ENCODE measurements at regions not wholly inside any gene's neighbourhood (a gene's known extent, or its start where the extent isn't known, plus 50 kb on each side); places are given as distances from the start of the nearest gene placed in this dataset.

GRCh38 chr5:103907001-103907400 is 344.4 kb upstream of the NUDT12 start:
- no peaks in the 10 kb centered on the region for H3K4me1 ChIP-seq (ENCODE audit: low read length)
- no peaks in the 10 kb centered on the region for H3K9me3 ChIP-seq (ENCODE audit: insufficient read depth, low read length)
- TF ChIP-seq EZH2phosphoT487 (IDR thresholded peaks at IDR 0.05; ENCODE audit: low read depth) (no peak), CTCF (IDR thresholded peaks at IDR 0.05; ENCODE audit: low read depth, low read length) (no peak)
- no peaks in the 10 kb centered on the region for H3K36me3 ChIP-seq (replicated peaks; ENCODE audit: low read depth, low read length)
- no peaks in the 10 kb centered on the region for H4K20me1 ChIP-seq (ENCODE audit: insufficient read depth, low read length)
- H3K27me3 ChIP-seq (ENCODE audit: low read depth, low read length), result no peaks in the 10 kb centered on the region
- no peak overlapping the region for H2AFZ ChIP-seq (ENCODE audit: low read depth, low read length)
- no peaks in the 10 kb centered on the region for H3K79me2 ChIP-seq (ENCODE audit: low read length)
- no peak overlapping the region for H3K4me3 ChIP-seq (ENCODE audit: low read length)
- H3K4me2 ChIP-seq (ENCODE audit: low read length), result no peak overlapping the region
- H3K27ac ChIP-seq (ENCODE audit: low read length), result no peak overlapping the region
- H3K9ac ChIP-seq (ENCODE audit: low read length), result no peak overlapping the region

- Histone ChIP-seq H2AFZ (ENCODE audit: low read depth, low read length) (no peak overlapping the region), H3K27ac (ENCODE audit: low read length) (no peak overlapping the region), H3K27me3 (ENCODE audit: low read depth, low read length) (no peaks in the 10 kb centered on the region), H3K4me1 (ENCODE audit: low read length) (no peaks in the 10 kb centered on the region), H4K20me1 (ENCODE audit: insufficient read depth, low read length) (no peaks in the 10 kb centered on the region), H3K9me3 (ENCODE audit: insufficient read depth, low read length) (no peaks in the 10 kb centered on the region), H3K9ac (ENCODE audit: low read length) (no peak overlapping the region), H3K79me2 (ENCODE audit: low read length) (no peaks in the 10 kb centered on the region), H3K36me3 (replicated peaks; ENCODE audit: low read depth, low read length) (no peaks in the 10 kb centered on the region), H3K4me3 (ENCODE audit: low read length) (no peak overlapping the region), H3K4me2 (ENCODE audit: low read length) (no peak overlapping the region)
- TF ChIP-seq CTCF (IDR thresholded peaks at IDR 0.05; ENCODE audit: low read depth, low read length) (no peak), EZH2phosphoT487 (IDR thresholded peaks at IDR 0.05; ENCODE audit: low read depth) (no peak)
Measured at GRCh38 chr5:103904651-103905050, 342.1 kb upstream of the NUDT12 start.

GRCh38 chr5:103902893-103903292 is 340.3 kb upstream of the NUDT12 start:
- H3K4me2 ChIP-seq (ENCODE audit: low read length), result no peak overlapping the region
- H3K4me3 ChIP-seq (ENCODE audit: low read length), result no peak overlapping the region
- H3K9me3 ChIP-seq (ENCODE audit: insufficient read depth, low read length), result no peaks in the 10 kb centered on the region
- TF ChIP-seq EZH2phosphoT487 (IDR thresholded peaks at IDR 0.05; ENCODE audit: low read depth) (no peak), CTCF (IDR thresholded peaks at IDR 0.05; ENCODE audit: low read depth, low read length) (no peak)
- no peak overlapping the region for H3K27ac ChIP-seq (ENCODE audit: low read length)
- no peaks in the 10 kb centered on the region for H3K4me1 ChIP-seq (ENCODE audit: low read length)
- no peak overlapping the region for H2AFZ ChIP-seq (ENCODE audit: low read depth, low read length)
- H3K9ac ChIP-seq (ENCODE audit: low read length), result no peak overlapping the region
- no peaks in the 10 kb centered on the region for H3K36me3 ChIP-seq (replicated peaks; ENCODE audit: low read depth, low read length)
- no peaks in the 10 kb centered on the region for H3K27me3 ChIP-seq (ENCODE audit: low read depth, low read length)
- H4K20me1 ChIP-seq (ENCODE audit: insufficient read depth, low read length), result no peaks in the 10 kb centered on the region
- H3K79me2 ChIP-seq (ENCODE audit: low read length), result no peaks in the 10 kb centered on the region

- Histone ChIP-seq H3K4me2 (ENCODE audit: low read length) (no peak overlapping the region), H3K79me2 (ENCODE audit: low read length) (no peaks in the 10 kb centered on the region), H3K9me3 (ENCODE audit: insufficient read depth, low read length) (no peaks in the 10 kb centered on the region), H2AFZ (ENCODE audit: low read depth, low read length) (no peak overlapping the region), H3K27ac (ENCODE audit: low read length) (no peak overlapping the region), H3K27me3 (ENCODE audit: low read depth, low read length) (no peaks in the 10 kb centered on the region), H4K20me1 (ENCODE audit: insufficient read depth, low read length) (no peaks in the 10 kb centered on the region), H3K4me1 (ENCODE audit: low read length) (no peaks in the 10 kb centered on the region), H3K9ac (ENCODE audit: low read length) (no peak overlapping the region), H3K36me3 (replicated peaks; ENCODE audit: low read depth, low read length) (no peaks in the 10 kb centered on the region), H3K4me3 (ENCODE audit: low read length) (no peak overlapping the region)
- TF ChIP-seq EZH2phosphoT487 (IDR thresholded peaks at IDR 0.05; ENCODE audit: low read depth) (no peak), CTCF (IDR thresholded peaks at IDR 0.05; ENCODE audit: low read depth, low read length) (no peak)
Measured at GRCh38 chr5:103901885-103902284, 339.3 kb upstream of the NUDT12 start.
